ENCODE measurements at regions not wholly inside any gene's neighbourhood (a gene's known extent, or its start where the extent isn't known, plus 50 kb on each side); places are given as distances from the start of the nearest gene placed in this dataset.

DNA sequence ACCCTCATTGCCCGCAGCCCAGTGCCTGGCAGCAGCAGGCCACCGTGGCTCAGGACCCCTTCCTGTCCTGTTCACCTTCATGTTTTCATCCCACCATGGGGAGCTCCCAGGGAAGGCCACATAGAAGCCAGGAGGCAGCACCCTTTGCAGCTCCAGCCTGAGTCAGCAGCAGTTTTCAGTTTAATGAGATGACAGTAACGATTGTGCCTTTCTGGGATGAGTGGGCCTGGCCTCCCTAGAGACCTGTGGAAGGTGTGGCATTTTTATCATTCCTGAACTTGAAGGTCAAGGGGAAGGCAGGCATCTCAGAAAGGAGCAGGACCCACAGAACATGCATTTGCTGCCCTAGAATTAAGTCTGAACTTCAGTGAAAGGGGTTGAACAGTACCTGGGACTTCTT is 532.8 kb downstream of the FUT8 start:
- TF ChIP-seq, protein P1, sequence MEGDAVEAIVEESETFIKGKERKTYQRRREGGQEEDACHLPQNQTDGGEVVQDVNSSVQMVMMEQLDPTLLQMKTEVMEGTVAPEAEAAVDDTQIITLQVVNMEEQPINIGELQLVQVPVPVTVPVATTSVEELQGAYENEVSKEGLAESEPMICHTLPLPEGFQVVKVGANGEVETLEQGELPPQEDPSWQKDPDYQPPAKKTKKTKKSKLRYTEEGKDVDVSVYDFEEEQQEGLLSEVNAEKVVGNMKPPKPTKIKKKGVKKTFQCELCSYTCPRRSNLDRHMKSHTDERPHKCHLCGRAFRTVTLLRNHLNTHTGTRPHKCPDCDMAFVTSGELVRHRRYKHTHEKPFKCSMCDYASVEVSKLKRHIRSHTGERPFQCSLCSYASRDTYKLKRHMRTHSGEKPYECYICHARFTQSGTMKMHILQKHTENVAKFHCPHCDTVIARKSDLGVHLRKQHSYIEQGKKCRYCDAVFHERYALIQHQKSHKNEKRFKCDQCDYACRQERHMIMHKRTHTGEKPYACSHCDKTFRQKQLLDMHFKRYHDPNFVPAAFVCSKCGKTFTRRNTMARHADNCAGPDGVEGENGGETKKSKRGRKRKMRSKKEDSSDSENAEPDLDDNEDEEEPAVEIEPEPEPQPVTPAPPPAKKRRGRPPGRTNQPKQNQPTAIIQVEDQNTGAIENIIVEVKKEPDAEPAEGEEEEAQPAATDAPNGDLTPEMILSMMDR (IDR thresholded peaks at IDR 0.05): no peak
- no peak for TF ChIP-seq POLR2A (IDR thresholded peaks at IDR 0.05)
